ENCODE measurements at regions not wholly inside any gene's neighbourhood (a gene's known extent, or its start where the extent isn't known, plus 50 kb on each side); places are given as distances from the start of the nearest gene placed in this dataset.

DNA sequence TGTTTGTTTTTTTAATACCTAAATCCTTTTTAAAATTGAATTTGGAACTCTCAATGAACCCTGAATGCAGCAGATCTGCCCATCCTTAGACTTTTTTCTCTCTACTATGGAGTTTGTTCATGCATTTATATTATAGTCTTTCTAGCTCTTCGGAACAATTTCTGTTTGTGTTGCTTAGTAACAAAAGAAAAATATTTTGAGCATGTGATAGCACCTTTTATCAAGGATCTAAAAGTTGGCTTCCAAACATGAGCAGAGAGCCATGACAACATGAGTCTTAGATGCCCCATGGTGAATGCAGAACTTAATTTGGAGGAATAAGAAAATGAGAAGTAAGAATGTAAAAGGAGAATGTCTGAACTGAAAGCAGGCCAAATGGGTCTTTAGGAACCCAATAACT is 133.7 kb downstream of the EDN1 start:
- TF ChIP-seq CTCF (IDR thresholded peaks at IDR 0.05; ENCODE audit: control insufficient read depth, insufficient read depth, low read depth, low read length, missing control alignments), result no peak
- no peak for DNase-seq (ENCODE audit: low read depth)

DNA sequence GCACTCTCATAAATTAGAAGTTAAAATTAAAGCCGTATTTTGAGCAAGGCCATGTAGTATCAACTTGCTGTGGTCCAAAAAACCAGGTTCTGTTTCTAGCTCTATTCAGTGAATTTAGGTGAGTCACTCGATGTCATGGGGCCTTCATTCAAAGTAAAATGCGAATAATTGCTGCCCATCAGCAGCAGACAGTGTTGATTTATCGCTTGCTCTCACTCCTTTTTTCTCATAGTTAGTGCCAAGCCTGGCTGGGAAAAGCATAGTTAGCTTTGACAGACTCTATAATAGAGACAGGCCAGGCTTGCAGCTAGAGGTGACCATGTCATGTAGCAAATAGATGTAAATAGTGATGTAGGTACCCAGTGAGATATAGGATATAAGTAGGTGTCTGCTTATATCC is 136.0 kb downstream of the EDN1 start:
- DNase-seq (ENCODE audit: low read depth), result no peak
- H3K4me3 ChIP-seq (ENCODE audit: control insufficient read depth, low read depth, low read length), result no peak overlapping the region
- no peak for TF ChIP-seq CTCF (IDR thresholded peaks at IDR 0.05; ENCODE audit: control insufficient read depth, insufficient read depth, low read depth, low read length, missing control alignments)

More for the DNA sequence above, 133.7 kb downstream of the EDN1 start:
- no peak overlapping the region for H3K4me3 ChIP-seq (ENCODE audit: control insufficient read depth, low read depth, low read length)

DNA sequence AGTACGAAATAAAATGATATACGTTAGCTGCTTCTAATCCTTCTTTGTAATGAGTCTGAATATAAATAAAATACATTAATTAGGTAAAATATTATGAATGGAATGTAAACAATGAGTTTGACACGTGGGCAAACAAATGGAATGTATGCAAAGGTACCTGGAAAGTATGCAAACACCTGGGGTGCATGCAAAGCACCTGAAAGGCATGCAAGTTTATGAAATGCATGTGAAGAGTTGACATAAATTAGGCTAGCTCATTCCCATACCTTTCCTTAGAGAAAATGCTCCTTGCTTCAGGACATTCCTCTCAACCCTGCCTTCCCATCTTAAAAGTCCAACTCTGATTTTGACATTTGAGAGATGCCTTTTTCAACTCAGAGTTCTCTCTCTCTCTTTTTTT is 140.9 kb downstream of the EDN1 start:
- no peak overlapping the region for H3K4me3 ChIP-seq (ENCODE audit: control insufficient read depth, low read depth, low read length)
- TF ChIP-seq CTCF (IDR thresholded peaks at IDR 0.05; ENCODE audit: control insufficient read depth, insufficient read depth, low read depth, low read length, missing control alignments), result no peak
- no peak for DNase-seq (ENCODE audit: low read depth)

DNA sequence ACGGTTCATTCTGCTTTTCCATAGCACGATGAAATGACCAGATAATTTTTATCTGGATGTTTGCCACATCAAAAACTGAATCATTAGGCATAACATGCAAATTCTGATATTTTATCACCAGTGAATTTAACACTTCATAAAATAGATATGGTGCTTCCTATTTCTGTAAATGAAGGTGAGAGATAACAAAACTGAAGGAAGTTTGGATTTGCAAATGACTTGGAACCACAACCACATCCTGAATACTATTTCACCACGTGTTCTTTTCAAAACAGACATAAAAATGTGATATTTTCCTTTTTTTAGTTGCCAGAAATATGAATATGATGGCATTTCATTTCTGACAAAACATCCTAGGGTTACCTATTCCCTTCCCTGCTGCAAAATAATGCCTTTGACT is 146.1 kb downstream of the EDN1 start:
- no peak overlapping the region for H3K4me3 ChIP-seq (ENCODE audit: control insufficient read depth, low read depth, low read length)
- no peak for DNase-seq (ENCODE audit: low read depth)
- TF ChIP-seq CTCF (IDR thresholded peaks at IDR 0.05; ENCODE audit: control insufficient read depth, insufficient read depth, low read depth, low read length, missing control alignments), result no peak

GRCh38 chr6:12436683-12437082 is 146.5 kb downstream of the EDN1 start:
- no peak for DNase-seq (ENCODE audit: low read depth)
- no peak overlapping the region for H3K4me3 ChIP-seq (ENCODE audit: control insufficient read depth, low read depth, low read length)
- TF ChIP-seq CTCF (IDR thresholded peaks at IDR 0.05; ENCODE audit: control insufficient read depth, insufficient read depth, low read depth, low read length, missing control alignments), result no peak

- TF ChIP-seq CTCF (IDR thresholded peaks at IDR 0.05; ENCODE audit: control insufficient read depth, insufficient read depth, low read depth, low read length, missing control alignments), result no peak
- H3K4me3 ChIP-seq (ENCODE audit: control insufficient read depth, low read depth, low read length), result no peak overlapping the region
- no peak for DNase-seq (ENCODE audit: low read depth)
Measured at GRCh38 chr6:12439296-12439695, 149.1 kb downstream of the EDN1 start.

DNA sequence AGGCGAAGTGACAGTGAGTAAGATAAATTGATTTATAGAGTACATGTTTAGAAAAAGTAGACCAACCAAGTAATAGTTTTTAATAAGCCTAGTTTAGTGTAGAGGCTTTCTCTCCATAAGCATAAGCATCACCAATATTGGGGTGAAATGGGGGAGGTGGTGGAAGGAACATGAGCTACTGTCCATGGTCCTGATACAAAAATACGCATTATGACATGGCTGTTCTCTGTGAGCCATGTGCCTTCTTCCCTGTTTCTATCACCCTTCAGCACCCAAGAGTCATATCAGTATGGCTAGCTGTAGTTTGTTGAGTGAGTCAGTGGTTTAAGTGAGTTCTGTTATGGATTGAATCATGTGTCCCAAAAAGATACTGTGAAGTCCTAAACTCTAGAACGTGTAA is 150.8 kb downstream of the EDN1 start:
- no peak for DNase-seq (ENCODE audit: low read depth)
- H3K4me3 ChIP-seq (ENCODE audit: control insufficient read depth, low read depth, low read length), result no peak overlapping the region
- no peak for TF ChIP-seq CTCF (IDR thresholded peaks at IDR 0.05; ENCODE audit: control insufficient read depth, insufficient read depth, low read depth, low read length, missing control alignments)
